HL-60 (cell line): ENCODE measurements at regions not wholly inside any gene's neighbourhood (a gene's known extent, or its start where the extent isn't known, plus 50 kb on each side); places are given as distances from the start of the nearest gene placed in this dataset.

Experiments
- CTCF ChIP-seq: IDR thresholded peaks from one replicate; pipeline ENCODE4 v1.5.1; 2011; ENCODE audit warnings: low read length, control low read depth, inconsistent platforms; ENCODE audit not compliant: insufficient read depth
- GABPA ChIP-seq: IDR thresholded peaks from 2 replicates; pipeline ENCODE4 v1.6.1; 2012; ENCODE audit warnings: low read depth
- POLR2AphosphoS5 ChIP-seq: IDR thresholded peaks from 2 replicates; pipeline ENCODE4 v1.6.1; 2012; ENCODE audit warnings: low read depth
- SPI1 ChIP-seq: IDR thresholded peaks from 2 replicates; pipeline ENCODE4 v1.6.1; 2012; ENCODE audit warnings: low read depth, mild to moderate bottlenecking, borderline replicate concordance
- TF ChIP-seq, protein P1 (sequence below): IDR thresholded peaks from 2 replicates; pipeline ENCODE4 v1.6.1; 2012; ENCODE audit warnings: low read depth; ENCODE audit not compliant: insufficient replicate concordance

- TF ChIP-seq CTCF (no peak), POLR2AphosphoS5 (no peak), GABPA (no peak), SPI1 (no peak)
- TF ChIP-seq, protein P1, sequence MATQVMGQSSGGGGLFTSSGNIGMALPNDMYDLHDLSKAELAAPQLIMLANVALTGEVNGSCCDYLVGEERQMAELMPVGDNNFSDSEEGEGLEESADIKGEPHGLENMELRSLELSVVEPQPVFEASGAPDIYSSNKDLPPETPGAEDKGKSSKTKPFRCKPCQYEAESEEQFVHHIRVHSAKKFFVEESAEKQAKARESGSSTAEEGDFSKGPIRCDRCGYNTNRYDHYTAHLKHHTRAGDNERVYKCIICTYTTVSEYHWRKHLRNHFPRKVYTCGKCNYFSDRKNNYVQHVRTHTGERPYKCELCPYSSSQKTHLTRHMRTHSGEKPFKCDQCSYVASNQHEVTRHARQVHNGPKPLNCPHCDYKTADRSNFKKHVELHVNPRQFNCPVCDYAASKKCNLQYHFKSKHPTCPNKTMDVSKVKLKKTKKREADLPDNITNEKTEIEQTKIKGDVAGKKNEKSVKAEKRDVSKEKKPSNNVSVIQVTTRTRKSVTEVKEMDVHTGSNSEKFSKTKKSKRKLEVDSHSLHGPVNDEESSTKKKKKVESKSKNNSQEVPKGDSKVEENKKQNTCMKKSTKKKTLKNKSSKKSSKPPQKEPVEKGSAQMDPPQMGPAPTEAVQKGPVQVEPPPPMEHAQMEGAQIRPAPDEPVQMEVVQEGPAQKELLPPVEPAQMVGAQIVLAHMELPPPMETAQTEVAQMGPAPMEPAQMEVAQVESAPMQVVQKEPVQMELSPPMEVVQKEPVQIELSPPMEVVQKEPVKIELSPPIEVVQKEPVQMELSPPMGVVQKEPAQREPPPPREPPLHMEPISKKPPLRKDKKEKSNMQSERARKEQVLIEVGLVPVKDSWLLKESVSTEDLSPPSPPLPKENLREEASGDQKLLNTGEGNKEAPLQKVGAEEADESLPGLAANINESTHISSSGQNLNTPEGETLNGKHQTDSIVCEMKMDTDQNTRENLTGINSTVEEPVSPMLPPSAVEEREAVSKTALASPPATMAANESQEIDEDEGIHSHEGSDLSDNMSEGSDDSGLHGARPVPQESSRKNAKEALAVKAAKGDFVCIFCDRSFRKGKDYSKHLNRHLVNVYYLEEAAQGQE, result no peak
Observed at GRCh38 chr1:73899311-73899710, 298.7 kb downstream of the LRRIQ3 start.
